ENCODE measurements at regions not wholly inside any gene's neighbourhood (a gene's known extent, or its start where the extent isn't known, plus 50 kb on each side); places are given as distances from the start of the nearest gene placed in this dataset.

GRCh38 chr2:5089409-5089808 is 602.8 kb upstream of the SOX11 start:
- Mint-ChIP-seq H3K36me3 (ENCODE audit: unreplicated experiment) (no peaks in the 10 kb centered on the region), H3K4me3 (ENCODE audit: unreplicated experiment) (no peak overlapping the region), H3K27me3 (ENCODE audit: unreplicated experiment) (no peaks in the 10 kb centered on the region), H3K27ac (ENCODE audit: unreplicated experiment) (no peak overlapping the region), H3K4me1 (ENCODE audit: unreplicated experiment) (no peaks in the 10 kb centered on the region), H3K9me3 (ENCODE audit: unreplicated experiment) (peaks cover 6% of the 10 kb centered on the region)
- TF ChIP-seq, protein P1, sequence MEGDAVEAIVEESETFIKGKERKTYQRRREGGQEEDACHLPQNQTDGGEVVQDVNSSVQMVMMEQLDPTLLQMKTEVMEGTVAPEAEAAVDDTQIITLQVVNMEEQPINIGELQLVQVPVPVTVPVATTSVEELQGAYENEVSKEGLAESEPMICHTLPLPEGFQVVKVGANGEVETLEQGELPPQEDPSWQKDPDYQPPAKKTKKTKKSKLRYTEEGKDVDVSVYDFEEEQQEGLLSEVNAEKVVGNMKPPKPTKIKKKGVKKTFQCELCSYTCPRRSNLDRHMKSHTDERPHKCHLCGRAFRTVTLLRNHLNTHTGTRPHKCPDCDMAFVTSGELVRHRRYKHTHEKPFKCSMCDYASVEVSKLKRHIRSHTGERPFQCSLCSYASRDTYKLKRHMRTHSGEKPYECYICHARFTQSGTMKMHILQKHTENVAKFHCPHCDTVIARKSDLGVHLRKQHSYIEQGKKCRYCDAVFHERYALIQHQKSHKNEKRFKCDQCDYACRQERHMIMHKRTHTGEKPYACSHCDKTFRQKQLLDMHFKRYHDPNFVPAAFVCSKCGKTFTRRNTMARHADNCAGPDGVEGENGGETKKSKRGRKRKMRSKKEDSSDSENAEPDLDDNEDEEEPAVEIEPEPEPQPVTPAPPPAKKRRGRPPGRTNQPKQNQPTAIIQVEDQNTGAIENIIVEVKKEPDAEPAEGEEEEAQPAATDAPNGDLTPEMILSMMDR (IDR thresholded peaks at IDR 0.05) = no peak
- DNase-seq (ENCODE audit: extremely low spot score, unreplicated experiment) = no peak

GRCh38 chr2:5093056-5093455 is 599.1 kb upstream of the SOX11 start:
- H3K27me3 Mint-ChIP-seq (ENCODE audit: unreplicated experiment) = no peaks in the 10 kb centered on the region
- TF ChIP-seq, protein P1 (IDR thresholded peaks at IDR 0.05) = no peak
- H3K4me1 Mint-ChIP-seq (ENCODE audit: unreplicated experiment) = no peaks in the 10 kb centered on the region
- DNase-seq (ENCODE audit: extremely low spot score, unreplicated experiment) = no peak
- H3K9me3 Mint-ChIP-seq (ENCODE audit: unreplicated experiment) = peaks cover 19% of the 10 kb centered on the region
- H3K27ac Mint-ChIP-seq (ENCODE audit: unreplicated experiment) = no peak overlapping the region
- H3K4me3 Mint-ChIP-seq (ENCODE audit: unreplicated experiment) = no peak overlapping the region
- H3K36me3 Mint-ChIP-seq (ENCODE audit: unreplicated experiment) = no peaks in the 10 kb centered on the region

GRCh38 chr2:5093518-5093917 is 598.7 kb upstream of the SOX11 start:
- no peak for DNase-seq (ENCODE audit: extremely low spot score, unreplicated experiment)
- Mint-ChIP-seq H3K36me3 (ENCODE audit: unreplicated experiment) (no peaks in the 10 kb centered on the region), H3K27ac (ENCODE audit: unreplicated experiment) (no peak overlapping the region), H3K9me3 (ENCODE audit: unreplicated experiment) (peaks cover 19% of the 10 kb centered on the region), H3K27me3 (ENCODE audit: unreplicated experiment) (no peaks in the 10 kb centered on the region), H3K4me1 (ENCODE audit: unreplicated experiment) (no peaks in the 10 kb centered on the region), H3K4me3 (ENCODE audit: unreplicated experiment) (no peak overlapping the region)
- TF ChIP-seq, protein P1 (IDR thresholded peaks at IDR 0.05) = no peak

GRCh38 chr2:5094192-5094591 is 598.0 kb upstream of the SOX11 start:
- Mint-ChIP-seq H3K27me3 (ENCODE audit: unreplicated experiment) (no peaks in the 10 kb centered on the region), H3K9me3 (ENCODE audit: unreplicated experiment) (peaks cover 19% of the 10 kb centered on the region), H3K36me3 (ENCODE audit: unreplicated experiment) (no peaks in the 10 kb centered on the region), H3K4me3 (ENCODE audit: unreplicated experiment) (no peak overlapping the region), H3K4me1 (ENCODE audit: unreplicated experiment) (no peaks in the 10 kb centered on the region), H3K27ac (ENCODE audit: unreplicated experiment) (no peak overlapping the region)
- no peak for DNase-seq (ENCODE audit: extremely low spot score, unreplicated experiment)
- TF ChIP-seq, protein P1 (IDR thresholded peaks at IDR 0.05) = no peak

GRCh38 chr2:5098286-5098685 is 593.9 kb upstream of the SOX11 start:
- TF ChIP-seq, protein P1 (IDR thresholded peaks at IDR 0.05) = no peak
- H3K27ac Mint-ChIP-seq (ENCODE audit: unreplicated experiment) = no peak overlapping the region
- no peaks in the 10 kb centered on the region for H3K36me3 Mint-ChIP-seq (ENCODE audit: unreplicated experiment)
- peaks cover 18% of the 10 kb centered on the region for H3K9me3 Mint-ChIP-seq (ENCODE audit: unreplicated experiment)
- no peak for DNase-seq (ENCODE audit: extremely low spot score, unreplicated experiment)
- no peak overlapping the region for H3K4me3 Mint-ChIP-seq (ENCODE audit: unreplicated experiment)
- H3K4me1 Mint-ChIP-seq (ENCODE audit: unreplicated experiment) = no peaks in the 10 kb centered on the region
- H3K27me3 Mint-ChIP-seq (ENCODE audit: unreplicated experiment) = no peaks in the 10 kb centered on the region

All from osteocyte (in vitro differentiated cells).